Type B pancreatic cell (in vitro differentiated cells): ENCODE measurements at regions not wholly inside any gene's neighbourhood (a gene's known extent, or its start where the extent isn't known, plus 50 kb on each side); places are given as distances from the start of the nearest gene placed in this dataset.

ENCODE experiments used
- DNase-seq: peaks from one replicate; pipeline ENCODE4 v3.0.0; 2021; ENCODE audit warnings: mixed read lengths; ENCODE audit not compliant: unreplicated experiment; ENCODE audit errors: extremely low spot score
- H3K27ac Mint-ChIP-seq: 2 replicates; pipeline ENCODE4 v1.8.0; 2021; ENCODE audit warnings: mild to moderate bottlenecking, mixed read lengths
- H3K27me3 Mint-ChIP-seq: 2 replicates; pipeline ENCODE4 v1.8.0; 2021; ENCODE audit warnings: mixed read lengths
- H3K36me3 Mint-ChIP-seq: 2 replicates; pipeline ENCODE4 v1.8.0; 2021; ENCODE audit warnings: mixed read lengths
- H3K4me1 Mint-ChIP-seq: one replicate; pipeline ENCODE4 v1.8.0; 2021; ENCODE audit warnings: mixed read lengths; ENCODE audit not compliant: unreplicated experiment
- H3K4me3 Mint-ChIP-seq: 2 replicates; pipeline ENCODE4 v1.8.0; 2021; ENCODE audit warnings: mild to moderate bottlenecking, mixed read lengths
- H3K9me3 Mint-ChIP-seq: 2 replicates; pipeline ENCODE4 v1.8.0; 2021; ENCODE audit warnings: mixed read lengths
- TF ChIP-seq, protein P1 (sequence below): fragments of 200-600 bp; sonication (generic); conservative IDR thresholded peaks from 2 replicates; pipeline ENCODE4 v1.5.0; 2021; ENCODE audit warnings: antibody characterized with exemption, mild to moderate bottlenecking

GRCh38 chr15:77860071-77860691, 217.3 kb downstream of the TBC1D2B start:
- H3K27me3 Mint-ChIP-seq = no peaks in the 10 kb centered on the region
- H3K36me3 Mint-ChIP-seq = no peaks in the 10 kb centered on the region
- DNase-seq = no peak
- no peaks in the 10 kb centered on the region for H3K9me3 Mint-ChIP-seq
- no peak overlapping the region for H3K27ac Mint-ChIP-seq
- H3K4me1 Mint-ChIP-seq = peaks cover 29% of the 10 kb centered on the region
- TF ChIP-seq, protein P1, sequence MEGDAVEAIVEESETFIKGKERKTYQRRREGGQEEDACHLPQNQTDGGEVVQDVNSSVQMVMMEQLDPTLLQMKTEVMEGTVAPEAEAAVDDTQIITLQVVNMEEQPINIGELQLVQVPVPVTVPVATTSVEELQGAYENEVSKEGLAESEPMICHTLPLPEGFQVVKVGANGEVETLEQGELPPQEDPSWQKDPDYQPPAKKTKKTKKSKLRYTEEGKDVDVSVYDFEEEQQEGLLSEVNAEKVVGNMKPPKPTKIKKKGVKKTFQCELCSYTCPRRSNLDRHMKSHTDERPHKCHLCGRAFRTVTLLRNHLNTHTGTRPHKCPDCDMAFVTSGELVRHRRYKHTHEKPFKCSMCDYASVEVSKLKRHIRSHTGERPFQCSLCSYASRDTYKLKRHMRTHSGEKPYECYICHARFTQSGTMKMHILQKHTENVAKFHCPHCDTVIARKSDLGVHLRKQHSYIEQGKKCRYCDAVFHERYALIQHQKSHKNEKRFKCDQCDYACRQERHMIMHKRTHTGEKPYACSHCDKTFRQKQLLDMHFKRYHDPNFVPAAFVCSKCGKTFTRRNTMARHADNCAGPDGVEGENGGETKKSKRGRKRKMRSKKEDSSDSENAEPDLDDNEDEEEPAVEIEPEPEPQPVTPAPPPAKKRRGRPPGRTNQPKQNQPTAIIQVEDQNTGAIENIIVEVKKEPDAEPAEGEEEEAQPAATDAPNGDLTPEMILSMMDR = no peak
- no peak overlapping the region for H3K4me3 Mint-ChIP-seq

DNA sequence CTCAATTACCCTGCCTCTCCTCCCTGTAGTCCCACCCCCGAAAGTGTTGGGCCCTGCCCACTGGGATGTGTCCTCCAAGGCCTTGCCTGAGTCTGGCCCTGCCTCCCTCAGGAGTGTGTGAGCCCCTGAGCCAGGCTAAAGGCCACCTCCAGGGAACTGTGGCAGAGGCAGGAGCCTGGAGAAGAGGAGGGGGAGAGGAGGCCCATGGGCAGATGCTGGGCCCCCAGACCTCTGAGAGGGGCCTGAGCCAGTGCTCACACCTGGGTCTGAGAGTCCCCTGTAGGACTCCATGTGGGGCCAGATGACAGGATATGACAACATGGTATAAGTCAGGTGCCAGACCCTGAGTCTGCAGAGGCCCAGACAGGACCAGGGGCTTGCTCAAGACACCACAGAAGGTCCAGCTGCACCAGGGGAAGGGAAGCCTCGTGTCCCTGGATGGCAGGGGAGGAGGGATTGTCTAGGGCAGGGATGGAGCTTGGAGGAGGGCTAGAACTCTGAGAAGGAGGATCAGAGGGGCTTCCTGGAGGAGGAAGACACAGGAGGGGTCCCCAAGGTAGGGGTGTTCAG, 217.9 kb downstream of the TBC1D2B start:
- no peaks in the 10 kb centered on the region for H3K27me3 Mint-ChIP-seq
- H3K4me3 Mint-ChIP-seq = no peak overlapping the region
- TF ChIP-seq, protein P1 = no peak
- no peaks in the 10 kb centered on the region for H3K36me3 Mint-ChIP-seq
- DNase-seq = no peak
- H3K9me3 Mint-ChIP-seq = no peaks in the 10 kb centered on the region
- peaks cover 29% of the 10 kb centered on the region for H3K4me1 Mint-ChIP-seq
- no peak overlapping the region for H3K27ac Mint-ChIP-seq

GRCh38 chr15:77858792-77859490, 218.6 kb downstream of the TBC1D2B start:
- H3K36me3 Mint-ChIP-seq = no peaks in the 10 kb centered on the region
- DNase-seq = no peak
- TF ChIP-seq, protein P1 = no peak
- no peaks in the 10 kb centered on the region for H3K27me3 Mint-ChIP-seq
- peaks cover 24% of the 10 kb centered on the region for H3K4me1 Mint-ChIP-seq
- no peak overlapping the region for H3K27ac Mint-ChIP-seq
- no peaks in the 10 kb centered on the region for H3K9me3 Mint-ChIP-seq
- H3K4me3 Mint-ChIP-seq = no peak overlapping the region

DNA sequence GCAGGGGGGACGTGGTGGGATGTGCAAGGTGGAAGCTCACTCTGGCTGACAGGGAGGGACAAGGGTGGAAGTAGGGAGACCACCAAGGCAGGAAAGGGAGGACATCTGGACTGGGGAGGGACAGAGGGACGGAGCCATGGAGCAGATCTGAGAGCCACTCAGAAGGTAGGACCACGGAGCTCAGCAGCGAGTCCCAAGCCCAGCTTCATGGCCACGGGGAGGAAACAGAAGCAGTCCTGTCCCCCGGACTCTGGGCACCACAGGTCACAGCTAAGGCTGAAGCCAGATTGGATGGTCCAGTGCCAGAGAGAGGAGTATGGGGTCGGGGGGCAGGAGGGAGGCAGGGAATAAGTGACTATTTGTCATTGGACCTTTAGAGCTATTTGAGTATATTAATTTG, 220.1 kb downstream of the TBC1D2B start:
- H3K36me3 Mint-ChIP-seq = no peaks in the 10 kb centered on the region
- TF ChIP-seq, protein P1 = no peak
- no peak overlapping the region for H3K4me3 Mint-ChIP-seq
- H3K4me1 Mint-ChIP-seq = peaks cover 18% of the 10 kb centered on the region
- H3K9me3 Mint-ChIP-seq = no peaks in the 10 kb centered on the region
- H3K27ac Mint-ChIP-seq = no peak overlapping the region
- DNase-seq = no peak
- H3K27me3 Mint-ChIP-seq = no peaks in the 10 kb centered on the region

DNA sequence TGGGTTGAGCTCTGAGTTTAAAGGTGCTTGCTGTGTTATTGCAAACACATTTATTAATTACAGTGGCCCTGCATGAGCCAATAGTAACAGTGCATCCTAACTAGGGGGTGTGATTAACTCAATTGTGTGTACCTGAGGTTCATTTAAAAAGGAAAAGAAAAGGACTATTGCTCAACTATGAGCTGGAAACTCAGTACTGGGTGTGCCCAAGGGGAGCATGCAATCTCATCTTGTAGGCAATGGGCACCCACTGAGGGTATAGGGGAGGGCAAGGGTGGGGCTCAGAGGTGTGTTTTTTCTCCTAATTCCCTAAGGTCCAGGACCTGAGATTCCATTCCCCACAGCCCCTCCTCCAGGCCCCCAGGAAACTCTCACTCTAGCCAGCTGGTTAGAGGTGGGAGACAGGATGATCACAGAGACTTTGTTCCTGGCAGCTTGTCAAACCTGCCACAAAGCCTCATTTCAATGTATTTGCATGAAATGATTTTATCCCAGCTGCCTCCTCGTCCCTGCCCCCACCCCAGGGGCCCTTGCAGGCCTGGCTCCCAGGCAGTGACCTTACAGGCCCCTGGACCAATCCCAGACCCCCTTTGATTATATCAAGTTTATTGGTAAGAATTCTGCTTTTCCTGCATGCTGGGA, 220.7 kb downstream of the TBC1D2B start:
- no peak overlapping the region for H3K27ac Mint-ChIP-seq
- H3K4me3 Mint-ChIP-seq = no peak overlapping the region
- TF ChIP-seq, protein P1 = no peak
- H3K4me1 Mint-ChIP-seq = peaks cover 24% of the 10 kb centered on the region
- no peaks in the 10 kb centered on the region for H3K9me3 Mint-ChIP-seq
- no peaks in the 10 kb centered on the region for H3K27me3 Mint-ChIP-seq
- DNase-seq = no peak
- no peaks in the 10 kb centered on the region for H3K36me3 Mint-ChIP-seq
